GM03348 (cell line): ENCODE measurements at regions not wholly inside any gene's neighbourhood (a gene's known extent, or its start where the extent isn't known, plus 50 kb on each side); places are given as distances from the start of the nearest gene placed in this dataset.
"Not testable (repeated sequence)": the region's sequence is repeated elsewhere in the genome, so short reads cannot be mapped to it uniquely, and the experiment has no call there.

Source experiments
- DNase-seq: peaks from one replicate; pipeline ENCODE4 v3.0.0; 2012; ENCODE audit warnings: low spot score

DNA sequence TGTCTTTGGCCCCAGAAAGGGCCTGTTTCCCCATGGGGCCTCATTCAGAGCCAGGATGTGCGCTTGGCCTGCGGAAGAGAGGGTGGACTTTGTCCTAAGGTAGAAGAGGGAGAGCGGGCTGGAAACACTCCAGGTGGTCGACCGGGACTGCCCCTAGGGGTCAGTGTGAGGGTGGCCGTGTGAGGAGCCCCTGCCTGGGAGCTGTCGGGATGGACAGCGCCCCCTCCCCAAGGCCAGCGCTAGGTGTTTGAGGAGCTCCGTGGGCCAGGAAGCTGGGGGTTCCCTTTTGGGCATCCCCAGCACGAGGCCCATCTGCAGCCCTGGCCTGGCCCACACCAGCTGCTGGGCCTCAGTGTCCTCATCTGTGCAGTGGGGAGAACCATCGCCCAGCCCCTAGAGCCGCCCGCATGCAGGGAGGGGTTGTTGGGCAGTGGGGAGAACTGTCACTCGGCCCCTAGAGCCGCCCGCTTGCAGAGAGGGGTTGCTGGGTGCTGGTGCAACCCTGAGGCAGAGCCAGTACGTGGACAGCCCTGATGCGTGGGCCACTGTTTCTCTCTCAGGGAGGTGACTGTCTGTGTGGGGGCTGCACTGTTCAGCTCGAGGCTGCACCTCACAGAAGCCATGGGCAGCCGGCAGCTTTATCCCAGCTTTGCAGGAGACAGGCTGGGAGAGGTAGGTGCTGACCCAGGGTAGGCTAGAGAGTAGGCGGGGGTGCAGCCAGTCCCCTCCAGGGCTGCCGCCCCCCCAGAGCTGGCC, 1319.9 kb downstream of the BRD1 start:
- no peak for DNase-seq

DNA sequence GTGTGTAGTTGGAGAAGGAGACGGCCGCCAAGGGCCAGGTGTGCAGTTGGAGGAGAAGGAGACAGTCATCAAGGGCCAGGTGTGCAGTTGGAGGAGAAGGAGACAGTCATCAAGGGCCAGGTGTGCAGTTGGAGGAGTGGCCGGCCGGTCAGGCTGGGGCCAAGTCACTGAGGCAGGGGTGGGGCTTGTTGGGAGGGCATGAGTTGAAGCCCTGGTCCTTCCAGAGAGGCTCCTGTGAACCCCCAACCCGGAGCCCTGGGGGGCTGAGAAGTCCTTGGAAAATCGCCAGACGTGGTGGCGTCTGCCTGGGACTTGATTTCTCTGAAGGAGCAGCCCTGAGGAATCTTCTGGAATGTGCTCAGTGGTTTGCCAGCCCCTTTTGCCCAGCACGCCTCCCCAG, 1320.5 kb downstream of the BRD1 start:
- DNase-seq: no peak

DNA sequence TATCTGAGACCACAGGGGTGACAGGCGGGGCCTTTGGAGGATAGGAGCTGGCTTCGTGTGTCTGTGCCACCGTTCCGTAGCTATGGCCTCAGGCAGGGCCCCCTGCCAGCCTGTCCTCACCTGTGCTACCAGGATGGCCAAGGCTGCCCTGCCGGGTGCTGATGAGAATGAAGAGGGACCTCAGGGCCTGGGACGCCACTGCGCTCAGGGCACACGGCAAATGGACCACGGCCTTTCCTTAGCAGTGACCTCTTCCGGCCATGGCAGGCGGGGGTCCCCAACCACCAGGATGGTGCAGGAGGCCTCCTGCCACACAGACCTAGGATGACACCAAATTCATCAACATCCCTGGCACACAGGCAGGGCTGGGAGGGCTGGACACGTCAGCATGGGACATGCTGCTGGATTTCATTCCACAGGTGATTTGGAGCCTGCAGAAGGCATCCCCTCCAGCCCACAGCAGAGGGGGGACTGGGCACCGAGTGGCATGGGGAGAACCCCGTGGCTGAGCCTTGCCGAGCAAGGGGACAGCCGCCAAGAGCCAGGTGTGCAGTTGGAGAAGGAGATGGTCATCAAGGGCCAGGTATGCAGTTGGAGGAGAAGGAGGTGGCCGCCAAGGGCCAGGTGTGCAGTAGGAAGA, 1321.0 kb downstream of the BRD1 start:
- no peak for DNase-seq

DNA sequence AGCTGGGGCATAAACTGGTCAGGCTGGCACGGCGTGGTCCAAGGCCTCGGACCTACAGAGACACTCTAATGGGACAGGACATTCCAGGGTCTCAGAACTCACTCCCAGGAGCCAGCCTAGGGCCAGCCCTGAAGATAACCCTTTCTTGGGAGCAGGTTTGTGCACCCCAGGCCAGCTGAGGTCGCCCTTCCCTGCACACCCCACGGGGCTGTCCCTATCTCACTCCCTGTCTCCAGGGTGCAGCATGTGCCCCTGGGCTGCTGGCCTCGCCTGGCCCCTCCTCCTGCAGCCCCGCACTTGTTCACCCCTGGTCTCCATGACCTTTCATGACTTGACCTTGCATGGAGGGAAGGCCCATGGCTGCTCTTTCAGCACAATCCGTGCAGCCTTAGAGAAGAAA, 1321.8 kb downstream of the BRD1 start:
- no peak for DNase-seq

DNA sequence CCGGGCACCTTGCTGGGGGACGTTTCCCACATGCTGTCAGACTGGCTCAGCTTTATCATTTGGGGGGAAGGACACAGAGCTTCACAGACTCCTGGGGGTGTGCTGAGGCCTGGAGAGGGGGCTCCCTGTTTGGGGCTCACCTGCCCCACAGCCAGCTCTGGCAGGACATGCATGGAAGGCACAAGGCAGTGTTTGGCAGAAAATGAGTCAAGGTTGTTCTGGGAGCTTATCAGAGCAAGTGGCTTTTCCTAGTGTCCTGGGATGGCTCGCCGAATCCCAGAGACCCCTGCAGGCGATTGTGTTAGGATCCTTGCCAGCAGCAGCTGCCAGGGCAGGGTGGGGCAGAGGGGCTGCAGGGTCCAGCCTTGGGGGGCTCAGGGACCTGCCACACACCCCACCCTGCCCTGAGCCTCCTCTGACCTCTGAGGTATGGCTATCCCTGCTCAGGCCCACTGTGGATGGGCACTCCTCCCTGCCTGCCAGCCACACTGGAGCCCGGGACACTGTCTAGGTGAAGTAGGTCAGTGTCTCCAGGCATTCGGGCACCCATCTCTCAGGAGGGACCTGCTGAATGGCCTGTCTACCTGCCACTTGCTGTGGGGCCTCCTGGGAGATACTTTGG, 1323.0 kb downstream of the BRD1 start:
- DNase-seq: no peak

DNA sequence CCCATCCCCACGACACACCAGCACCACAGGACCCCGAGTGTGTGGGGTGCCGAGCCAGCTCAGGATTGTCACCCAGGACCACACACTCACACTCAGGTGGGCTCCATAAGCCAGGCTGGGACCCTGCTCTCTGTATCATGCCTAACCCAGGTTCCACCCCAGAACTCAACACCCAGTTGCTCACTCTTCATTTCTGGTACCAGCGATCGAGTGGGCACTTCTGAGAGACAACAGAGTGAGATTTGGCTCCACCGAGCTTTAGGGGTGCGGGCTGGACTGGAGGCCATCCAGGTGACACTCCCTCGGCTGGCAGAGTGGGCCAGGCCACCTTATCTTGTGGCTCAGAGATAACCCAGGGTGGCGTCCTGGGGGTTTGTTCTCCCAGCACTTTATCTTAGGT, 1323.8 kb downstream of the BRD1 start:
- DNase-seq: no peak

DNA sequence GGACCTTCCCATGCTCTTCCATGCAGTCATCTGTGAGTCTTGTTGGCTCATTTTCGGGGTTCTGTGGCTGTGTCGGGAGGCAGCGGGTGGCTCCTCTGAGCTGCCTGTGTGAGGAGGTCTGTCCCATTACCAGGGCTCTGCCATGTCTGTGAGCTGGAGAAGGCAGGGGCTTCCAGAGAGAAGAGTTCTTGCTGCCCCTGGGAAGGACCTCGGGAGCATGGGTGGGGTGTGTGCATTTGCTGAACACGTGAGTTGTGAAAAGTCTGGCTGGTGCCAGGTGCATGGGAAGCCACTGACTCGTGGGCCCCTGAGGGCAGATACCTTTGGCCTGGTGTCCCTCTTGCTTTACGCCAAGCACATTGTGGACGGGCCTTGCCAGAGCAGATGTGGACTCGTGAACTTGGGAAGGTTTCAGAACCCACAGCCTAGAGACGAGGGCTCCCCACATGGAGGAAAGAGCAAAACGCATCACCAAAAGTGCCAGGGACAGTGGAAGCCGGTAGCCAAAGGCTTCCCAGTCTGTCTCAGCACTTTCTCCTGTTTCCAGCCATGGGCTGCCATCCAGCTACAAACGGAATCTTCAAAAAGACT, 1324.5 kb downstream of the BRD1 start:
- no peak for DNase-seq

DNA sequence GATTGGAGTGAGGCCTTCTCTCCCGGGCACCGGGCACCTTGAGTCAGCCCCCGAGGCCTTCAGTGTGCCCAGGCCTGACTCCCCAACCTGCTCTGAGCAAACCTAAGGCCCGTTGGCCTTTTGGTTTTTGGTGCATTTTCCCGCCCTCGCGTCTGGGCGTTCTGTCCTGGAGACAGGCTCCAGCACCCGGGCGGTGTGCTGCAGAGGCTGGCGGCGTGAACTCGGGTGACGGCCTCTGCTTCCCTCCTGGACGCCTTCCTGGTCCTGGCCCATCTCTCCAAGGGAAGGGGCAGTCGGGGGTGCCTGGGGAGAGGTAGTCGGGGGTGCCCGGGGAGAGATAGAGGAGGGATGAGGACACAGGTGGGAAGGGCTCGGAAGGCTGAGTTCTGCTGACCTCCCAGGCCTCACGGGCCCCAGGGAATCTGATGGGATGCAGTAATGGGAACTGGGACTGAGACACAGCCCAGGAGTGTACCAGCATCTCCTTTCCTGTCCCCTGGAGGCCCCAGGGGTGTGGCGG, 1326.4 kb downstream of the BRD1 start:
- no peak for DNase-seq

DNA sequence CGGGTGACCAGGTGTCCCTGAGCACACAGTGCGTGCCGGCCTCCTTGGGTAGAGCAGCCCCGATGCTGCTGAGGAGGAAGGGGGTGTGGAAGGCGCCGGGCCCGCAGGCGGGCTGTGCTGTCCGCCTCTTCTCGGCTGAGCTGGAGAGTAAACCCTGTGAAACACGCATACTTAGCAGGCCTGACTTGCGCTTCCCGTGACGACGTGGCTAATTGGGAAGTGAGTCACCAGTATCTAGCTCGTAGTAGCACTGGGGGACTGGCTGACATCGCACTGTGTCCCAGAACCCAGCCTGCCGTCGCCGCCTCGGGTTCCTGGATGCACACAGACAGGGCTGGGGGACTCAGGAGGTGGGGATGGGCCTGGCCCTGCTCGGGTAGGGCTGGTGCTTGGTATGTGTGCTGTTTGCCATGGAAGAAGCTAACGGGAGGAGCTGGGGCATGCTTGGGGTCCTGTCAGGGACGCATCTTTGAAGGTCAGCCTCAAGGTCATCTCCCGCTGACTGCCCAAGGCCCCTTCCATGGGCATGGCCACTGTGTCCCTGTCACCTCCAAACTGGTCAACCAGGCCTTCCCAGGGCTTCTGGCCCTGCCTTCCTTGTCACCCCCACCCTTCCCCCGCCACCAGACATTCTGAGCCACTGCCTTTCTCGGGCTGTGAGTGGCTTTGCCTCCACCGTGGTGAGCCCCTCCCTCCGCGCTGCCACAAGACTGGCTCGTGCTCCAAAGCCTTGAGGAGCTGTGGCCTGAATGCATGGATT, 1327.0 kb downstream of the BRD1 start:
- no peak for DNase-seq

DNA sequence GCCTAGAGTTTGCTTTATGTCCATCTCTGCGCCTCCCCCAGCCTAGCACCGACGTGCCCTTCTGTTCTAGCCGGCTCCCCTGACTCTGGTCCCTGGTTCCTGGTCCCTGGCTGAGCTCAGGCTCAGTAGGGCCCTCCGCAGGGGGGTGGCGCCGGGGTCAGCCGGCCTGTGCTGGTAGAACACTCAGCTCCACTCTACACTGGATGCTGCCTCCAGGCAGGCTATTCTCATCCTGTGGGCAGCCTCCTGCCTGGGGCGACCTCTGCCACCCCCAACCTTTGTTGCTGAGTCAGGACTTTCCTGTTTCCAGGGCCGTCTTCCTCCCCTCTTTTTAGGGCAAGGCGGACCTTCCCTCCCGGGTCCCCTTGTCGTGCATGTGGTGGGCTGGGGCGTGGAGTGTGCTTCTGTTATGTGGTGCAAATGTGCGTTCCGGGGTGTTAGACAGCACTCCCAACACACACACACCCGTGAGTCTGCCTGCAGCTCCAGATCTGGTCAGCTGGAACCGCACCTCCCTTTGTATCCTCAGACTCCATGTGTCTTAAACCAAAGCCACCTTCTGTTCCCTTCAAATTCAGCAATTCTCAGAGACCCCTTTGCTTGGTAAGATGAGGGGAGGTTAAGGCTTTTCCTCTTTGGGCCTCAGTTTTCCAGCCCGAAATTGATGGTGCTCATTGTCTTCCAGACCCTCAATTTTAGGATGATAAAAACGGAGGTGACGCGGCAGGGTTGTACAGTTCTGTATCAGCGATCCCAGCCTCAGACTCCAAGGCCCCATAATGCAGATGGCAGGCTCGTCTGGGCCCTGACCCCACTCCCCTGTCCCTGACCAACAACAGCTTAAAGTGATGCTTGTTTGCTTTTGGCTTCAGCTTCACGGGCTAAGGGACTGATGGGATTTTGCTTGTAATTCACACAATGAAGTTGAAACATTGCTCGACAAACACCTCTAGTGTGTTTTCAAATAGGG, 1327.9 kb downstream of the BRD1 start:
- DNase-seq: no peak

DNA sequence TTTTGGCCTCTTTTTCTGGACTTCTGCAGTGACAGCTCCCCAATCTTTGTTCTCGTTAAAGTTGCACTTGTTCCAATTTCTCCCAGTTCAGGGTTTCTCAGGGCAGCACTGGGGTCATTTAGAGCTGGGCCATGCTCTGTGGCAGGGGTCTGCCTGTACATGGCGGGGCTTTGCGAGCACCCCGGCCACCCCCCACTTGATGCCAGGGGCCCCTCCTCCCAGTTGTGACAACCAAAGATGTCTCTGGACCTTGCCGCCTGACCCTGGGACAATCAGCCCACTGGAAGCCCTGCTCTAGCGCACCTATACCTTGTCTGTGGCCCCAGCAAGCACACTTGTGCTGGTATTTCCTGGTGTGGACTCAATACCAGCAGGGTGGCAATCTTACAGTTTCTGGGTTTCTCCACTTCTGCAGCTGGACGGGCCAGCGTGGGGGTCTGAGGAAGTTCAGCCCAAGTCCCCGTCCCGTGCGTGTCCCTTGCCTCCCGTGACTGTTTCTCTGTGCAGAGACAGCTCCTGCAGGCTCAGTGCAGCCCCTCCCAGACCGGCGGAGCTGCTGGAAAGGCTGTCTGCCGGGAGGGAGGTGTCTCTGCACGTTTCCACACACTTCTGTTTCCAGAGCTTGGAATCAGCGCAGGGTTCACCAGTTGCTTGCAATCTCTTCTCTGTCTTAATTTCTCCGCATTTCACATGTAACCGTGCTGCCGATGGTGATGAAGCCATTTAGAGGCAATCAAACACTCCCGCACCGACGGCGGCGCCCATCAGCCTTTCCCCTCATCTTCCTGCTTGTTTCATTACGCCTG, 1328.9 kb downstream of the BRD1 start:
- no peak for DNase-seq

DNA sequence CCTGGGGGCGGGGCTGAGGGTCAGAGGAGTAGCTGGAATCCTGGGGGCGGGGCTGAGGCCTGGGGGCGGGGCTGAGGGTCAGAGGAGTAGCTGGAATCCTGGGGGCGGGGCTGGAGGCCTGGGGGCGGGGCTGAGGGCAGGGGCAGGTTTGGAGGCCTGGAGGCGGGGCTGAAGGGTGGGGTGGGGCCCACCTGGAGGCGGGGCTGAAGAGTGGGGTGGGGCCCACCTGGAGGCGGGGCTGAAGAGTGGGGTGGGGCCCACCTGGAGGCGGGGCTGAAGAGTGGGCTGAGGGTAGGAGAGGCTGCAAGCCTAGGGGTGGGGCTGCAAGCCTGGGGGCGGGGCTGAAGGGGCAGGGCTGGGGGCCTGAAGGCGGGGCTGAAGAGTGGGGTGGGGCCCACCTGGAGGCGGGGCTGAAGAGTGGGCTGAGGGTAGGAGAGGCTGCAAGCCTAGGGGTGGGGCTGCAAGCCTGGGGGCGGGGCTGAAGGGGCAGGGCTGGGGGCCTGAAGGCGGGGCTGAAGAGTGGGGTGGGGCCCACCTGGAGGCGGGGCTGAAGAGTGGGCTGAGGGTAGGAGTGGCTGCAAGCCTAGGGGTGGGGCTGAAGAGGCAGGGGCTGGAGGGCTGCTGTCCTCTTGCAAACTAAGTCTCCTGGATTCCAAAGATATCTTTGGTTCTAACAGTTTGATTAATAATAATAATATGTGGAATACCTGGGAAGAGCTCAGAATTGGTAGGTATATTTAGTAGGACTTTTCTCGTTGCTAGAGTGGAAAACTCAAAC, 1329.7 kb downstream of the BRD1 start:
- not testable (repeated sequence) for DNase-seq

DNA sequence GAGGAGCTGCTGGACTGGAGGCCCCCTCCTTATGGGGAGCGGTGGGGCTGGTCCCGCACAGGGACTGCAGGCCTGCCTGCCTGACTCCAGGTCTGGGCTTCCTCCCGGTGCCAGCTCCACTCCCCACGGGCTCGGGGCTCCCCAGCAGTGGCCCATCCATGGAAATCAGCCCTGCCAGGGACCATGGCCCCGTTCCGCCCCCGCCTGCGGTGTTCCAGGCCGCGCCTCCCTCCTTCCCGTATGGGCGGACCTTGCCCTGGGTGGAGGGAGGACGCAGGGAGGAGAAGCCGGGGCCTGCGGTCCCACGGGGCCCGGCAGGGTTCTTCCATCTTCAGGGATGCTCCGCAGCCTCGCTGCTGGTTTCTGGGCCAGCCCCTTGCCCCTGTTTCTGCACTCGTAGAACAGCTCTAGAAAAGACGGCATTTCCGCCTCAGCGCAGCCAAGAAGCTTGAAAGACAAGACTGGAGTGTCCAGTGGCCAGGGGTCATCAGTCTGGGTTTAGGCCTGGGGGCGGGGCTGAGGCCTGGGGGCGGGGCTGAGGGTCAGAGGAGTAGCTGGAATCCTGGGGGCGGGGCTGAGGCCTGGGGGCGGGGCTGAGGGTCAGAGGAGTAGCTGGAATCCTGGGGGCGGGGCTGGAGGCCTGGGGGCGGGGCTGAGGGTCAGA, 1330.6 kb downstream of the BRD1 start:
- no peak for DNase-seq

DNA sequence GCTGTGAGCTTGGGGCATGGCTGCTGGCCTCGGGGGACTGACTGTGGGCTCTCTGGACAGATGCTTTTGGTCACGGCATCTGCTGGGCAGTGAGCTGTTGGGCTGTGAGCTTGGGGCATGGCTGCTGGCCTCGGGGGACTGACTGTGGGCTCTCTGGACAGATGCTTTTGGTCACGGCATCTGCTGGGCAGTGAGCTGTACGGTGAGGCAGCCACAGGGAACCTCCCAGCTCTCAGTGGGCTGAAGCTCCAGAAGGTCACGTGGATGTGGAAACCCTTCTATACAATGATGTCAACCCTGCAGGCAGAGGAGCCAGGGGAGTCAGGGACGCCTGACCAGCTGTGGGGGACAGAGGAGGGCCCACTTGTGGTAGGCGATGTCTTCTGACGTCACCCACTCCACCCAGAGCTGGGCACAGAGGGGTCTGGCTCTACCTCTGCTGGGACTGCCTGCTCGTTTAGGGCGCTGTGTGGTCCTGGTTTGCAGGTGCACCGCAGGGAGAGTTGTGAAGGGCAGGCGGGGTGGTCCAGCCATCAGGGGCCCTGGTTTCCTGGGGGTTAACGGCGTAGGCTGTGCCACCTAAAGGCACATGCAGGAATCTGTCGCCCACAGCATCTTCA, 1331.3 kb downstream of the BRD1 start:
- no peak for DNase-seq

DNA sequence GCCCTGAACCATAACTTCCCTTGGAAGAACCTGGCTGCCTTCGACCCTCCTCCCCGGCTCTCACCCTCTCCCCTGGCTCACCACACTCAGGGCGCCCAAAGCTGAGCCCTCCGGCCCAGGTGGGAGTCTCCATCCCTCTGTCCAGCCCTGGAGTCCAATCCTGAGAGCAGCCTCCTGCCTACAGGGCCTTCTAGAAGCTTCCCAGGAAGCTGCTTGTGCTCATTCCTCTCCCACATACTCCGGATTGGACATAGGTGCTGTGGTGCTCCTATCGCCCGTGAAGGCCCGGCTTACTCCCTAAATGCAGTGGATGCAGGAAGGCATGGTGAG, 1332.0 kb downstream of the BRD1 start:
- no peak for DNase-seq

DNA sequence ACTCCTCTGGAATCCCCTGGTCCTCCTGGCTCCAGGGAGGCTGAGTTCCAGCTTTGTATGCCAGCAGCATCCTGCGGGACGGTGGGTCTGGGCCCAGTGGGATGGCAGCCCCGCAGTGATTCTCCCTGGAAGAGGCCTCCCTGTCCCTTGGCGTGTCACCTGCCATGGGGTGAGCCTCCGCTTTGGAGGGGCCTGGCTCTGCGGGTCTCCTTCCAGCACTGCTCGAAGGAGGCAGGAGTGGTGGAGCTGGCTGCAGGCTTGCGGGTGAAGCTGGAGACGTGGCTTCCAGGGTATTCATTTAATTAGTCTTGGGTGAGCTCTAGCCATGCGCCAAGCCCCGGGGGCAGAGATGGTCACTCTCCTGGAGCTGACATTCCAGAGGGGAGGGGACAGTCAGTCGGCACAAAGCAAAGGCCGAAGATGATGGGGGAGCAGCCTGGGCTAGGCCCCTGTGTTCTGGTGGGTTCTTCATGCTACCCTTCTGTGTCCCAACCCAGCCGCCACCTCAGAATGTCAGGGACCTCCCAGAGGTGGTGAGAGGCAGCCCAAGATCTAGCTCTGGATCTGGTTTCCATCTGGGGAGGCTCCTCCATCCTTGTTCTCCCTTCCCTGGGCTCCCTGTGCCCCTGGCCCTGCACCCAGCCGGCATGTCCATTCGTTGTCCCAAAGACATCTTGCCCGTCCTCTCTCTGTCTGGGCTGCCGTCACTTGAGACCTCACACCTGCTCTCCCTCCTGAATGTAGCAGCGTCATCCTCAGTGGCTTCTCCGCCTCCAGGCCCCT, 1332.5 kb downstream of the BRD1 start:
- DNase-seq: no peak

DNA sequence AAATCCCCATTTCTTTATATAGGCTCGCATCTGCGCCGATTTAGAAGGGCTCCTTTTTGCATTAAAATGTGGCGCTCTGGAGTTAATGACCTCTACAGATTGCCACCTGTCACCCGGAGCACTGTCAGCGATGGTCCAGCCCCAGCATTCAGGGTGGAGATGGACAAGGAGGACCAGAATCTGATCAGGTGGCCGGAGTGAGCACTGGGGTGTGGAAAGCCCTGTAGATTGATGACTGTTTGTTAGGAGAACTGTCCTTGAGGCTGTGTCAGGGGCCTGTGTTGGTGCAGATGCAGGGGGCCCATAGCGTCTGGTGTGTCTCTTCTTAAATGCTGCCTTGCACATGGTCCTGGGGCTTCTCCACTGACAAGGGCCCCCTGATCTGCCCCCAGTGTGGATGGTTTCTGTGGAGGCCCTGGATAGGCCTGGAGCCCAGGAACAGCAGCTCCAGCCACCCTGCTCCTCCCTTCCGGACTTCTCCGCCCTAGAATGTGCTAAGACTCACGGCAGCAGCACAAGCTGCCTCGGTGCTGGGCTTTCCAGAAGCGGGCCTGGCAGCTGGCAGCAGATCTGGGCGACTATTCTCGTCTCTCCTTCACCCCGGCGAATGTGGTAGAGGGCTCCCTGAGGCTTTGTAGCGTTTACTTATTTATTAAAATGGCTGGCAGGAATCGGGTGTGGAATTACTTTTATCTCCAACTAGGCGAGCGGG, 1333.3 kb downstream of the BRD1 start:
- DNase-seq: no peak
